ENCODE measurements at regions not wholly inside any gene's neighbourhood (a gene's known extent, or its start where the extent isn't known, plus 50 kb on each side); places are given as distances from the start of the nearest gene placed in this dataset.

DNA sequence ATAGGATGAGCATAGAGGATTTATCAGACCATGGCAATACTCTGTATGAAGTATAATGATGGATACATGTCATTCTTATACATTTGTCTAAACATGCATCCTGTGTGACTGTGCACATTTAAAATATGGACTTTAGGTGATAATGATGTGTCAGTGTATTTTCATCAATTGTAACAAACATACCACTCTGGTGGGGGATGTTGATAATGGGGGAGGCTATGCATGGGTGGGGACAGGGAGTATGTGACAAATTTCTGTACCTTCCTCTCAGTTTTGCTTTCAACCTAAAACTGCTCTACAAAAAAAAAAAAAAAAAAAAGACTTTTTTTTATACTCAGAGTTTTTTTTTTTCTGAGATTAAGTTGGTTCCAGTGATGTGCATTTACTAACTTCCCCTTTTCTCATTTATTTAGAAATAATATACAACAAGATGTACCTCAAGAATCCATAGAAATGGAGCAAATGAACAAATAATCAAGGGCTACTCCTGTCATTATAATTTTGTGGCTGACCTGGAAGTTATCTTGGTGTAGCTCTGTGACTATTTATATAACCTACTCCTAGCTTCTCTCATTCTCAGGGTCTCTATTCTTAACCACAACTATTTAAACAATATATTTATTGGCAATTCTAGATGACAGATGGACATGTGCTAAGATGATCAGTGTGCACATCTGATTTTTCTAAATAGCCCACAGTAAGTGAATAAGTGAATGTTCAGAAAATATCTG is 108.9 kb upstream of the ITGA4 start:
- in situ Hi-C loops (cut with HindIII; ENCODE audit: low pct_unique_long_range_greater_than_20kb, low sequenced_read_pairs): no loop called here
- no peak for DNase-seq (ENCODE audit: low read depth, low spot score)

DNA sequence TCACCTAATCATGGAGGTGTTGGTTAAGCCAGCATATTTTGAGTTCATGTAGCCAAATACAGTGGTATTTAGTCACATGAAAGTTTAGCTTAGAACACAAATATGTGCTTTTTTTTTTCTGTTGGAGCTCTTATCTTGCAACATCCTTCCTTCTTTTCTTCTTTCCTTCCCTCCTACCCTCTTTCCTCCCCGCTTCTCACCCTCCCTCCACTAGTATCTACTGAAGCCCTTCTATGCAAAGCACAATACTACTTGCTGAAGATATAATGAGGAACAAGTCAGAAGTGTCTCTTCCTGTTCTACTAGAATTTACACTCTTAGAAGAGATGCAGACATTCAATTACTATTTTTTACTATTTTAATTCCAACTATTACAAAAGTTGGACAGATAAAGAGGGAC is 105.0 kb upstream of the ITGA4 start:
- no peak for DNase-seq (ENCODE audit: low read depth, low spot score)
- in situ Hi-C loops (cut with HindIII; ENCODE audit: low pct_unique_long_range_greater_than_20kb, low sequenced_read_pairs): no loop called here

DNA sequence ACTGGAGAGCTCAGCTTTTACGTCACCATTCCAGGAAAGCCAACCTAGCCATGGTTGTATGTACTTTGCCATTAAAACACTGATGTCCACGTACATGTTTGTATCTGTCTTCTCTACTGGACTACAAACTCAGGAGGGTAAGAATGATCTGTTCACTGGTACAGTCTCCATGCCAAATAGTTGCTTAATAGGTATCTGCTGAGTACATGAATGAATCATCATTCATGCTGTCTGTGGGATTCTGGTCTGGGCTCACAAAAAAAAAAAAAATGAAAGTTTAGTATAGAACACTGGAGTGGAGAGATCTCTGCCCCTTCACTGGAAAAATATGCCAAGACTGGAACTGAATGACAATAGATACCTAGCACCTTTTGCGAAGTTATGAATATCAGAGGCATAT is 102.6 kb upstream of the ITGA4 start:
- in situ Hi-C loops (cut with HindIII; ENCODE audit: low pct_unique_long_range_greater_than_20kb, low sequenced_read_pairs): no loop called here
- DNase-seq (ENCODE audit: low read depth, low spot score): no peak

DNA sequence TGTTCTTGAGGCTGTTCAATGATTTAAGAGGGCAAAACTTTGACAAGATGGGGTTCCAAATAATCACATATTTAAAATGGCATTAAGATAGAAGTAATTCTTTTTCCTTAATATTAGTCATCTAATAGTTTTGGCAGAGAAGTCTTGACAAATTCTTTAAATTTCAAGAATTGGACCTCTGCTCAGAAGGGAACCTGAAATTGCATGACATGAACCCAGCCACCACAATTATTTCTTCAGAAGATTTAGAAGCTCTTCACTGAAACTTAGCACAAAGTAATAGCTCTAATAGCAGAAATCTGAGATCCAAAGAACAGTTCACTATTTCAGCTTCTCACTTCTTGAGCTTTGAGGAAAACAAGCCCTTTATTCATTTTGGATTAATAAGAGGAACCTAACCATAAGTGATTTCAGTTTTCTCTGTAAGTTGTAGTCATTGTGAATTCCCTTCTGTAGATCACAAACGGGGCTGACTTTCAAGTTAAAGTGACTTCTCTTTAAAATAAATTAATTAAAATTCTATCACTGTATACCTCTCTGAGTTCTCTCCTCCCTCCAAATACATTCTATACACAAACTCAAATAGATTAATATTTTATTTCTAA is 100.6 kb upstream of the ITGA4 start:
- no peak for DNase-seq (ENCODE audit: low read depth, low spot score)
- in situ Hi-C loops (cut with HindIII; ENCODE audit: low pct_unique_long_range_greater_than_20kb, low sequenced_read_pairs): no loop called here

DNA sequence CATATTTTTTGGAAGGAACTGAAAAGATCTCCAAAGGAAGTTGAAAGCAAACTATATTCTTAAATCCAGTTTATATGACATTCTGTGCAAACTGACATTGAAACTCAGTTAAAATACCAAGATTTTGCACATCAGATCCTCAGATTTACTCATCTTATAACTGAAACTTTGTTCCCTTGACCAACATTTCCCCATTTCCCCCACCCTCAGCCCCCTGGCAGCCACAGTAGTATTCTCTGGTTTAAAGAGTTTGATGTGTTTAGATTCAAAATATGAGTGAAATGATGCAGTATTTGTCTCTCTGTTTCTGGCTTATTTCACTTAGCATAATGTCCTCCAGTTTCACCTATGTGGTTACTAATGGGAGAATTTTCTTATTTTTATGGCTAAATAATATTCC is 99.2 kb upstream of the ITGA4 start:
- no peak for DNase-seq (ENCODE audit: low read depth, low spot score)
- in situ Hi-C loops (cut with HindIII; ENCODE audit: low pct_unique_long_range_greater_than_20kb, low sequenced_read_pairs): no loop called here

DNA sequence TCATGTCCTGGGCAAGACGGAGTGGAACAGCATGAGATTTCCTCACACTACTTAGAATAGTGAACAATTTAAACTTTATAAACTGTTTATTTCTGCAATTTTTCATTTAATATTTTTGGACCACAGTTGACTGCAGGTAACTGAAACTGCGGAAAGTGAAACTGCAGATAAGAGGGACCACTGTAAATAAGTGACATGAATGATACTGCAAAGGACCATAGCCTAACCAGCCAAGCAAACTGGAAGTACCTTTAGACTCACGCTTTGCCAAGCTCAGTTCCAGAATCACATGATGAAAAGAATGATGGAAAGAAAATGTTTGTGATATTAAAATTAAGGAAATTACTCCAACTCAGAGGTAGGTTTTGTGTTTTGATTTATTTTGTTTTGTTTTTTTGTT is 94.6 kb upstream of the ITGA4 start:
- in situ Hi-C loops (cut with HindIII; ENCODE audit: low pct_unique_long_range_greater_than_20kb, low sequenced_read_pairs): no loop called here
- DNase-seq (ENCODE audit: low read depth, low spot score): no peak

DNA sequence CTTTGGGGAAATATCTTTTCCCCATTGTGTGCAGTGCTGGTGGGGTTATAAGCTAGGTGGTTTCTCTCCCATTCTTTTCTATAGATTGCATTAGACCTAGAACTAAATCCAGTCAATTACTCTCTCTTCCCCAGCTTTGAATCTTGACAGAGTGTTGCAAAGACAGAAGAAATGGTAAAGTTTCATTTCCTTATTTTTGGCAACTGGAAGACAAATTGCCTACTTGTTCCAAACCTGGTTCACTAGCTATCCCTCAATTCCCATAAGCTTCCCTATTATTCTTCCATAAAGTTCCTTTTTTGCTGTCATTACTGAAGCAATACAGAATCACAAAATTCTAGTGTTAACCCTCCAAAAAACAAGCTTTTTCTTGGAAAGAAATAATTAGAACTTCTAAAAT is 94.0 kb upstream of the ITGA4 start:
- no peak for DNase-seq (ENCODE audit: low read depth, low spot score)
- in situ Hi-C loops (cut with HindIII; ENCODE audit: low pct_unique_long_range_greater_than_20kb, low sequenced_read_pairs): no loop called here

DNA sequence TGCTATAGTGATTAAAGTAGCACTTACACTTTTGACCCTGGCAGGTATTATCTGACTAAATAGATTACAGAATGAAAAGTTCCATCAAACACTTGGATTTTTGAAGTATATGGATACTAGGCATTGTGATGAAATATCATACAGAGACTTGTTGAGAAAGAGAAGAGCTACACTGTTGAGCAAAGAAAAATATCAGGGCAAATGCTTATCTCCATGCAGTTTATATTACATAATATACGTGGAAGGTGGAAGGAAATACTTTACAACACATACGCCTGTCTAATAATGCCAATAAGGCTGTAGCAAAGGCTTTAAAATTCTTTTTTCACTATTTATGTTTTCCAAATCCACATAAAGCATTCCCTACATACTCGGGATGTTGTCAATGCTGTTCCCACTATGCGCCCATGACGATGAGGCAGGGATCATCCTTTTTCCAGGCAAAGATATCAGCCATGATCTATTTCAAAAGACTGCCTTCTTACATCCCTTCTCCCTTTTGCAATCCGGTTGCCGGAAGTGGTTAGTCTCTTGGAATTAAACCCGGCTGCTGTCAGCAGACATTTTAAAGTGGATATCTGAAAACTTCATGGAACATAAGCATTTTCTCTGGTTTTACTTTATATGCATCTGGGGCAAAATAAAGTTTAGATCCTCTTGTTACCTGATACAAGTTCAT is 92.6 kb upstream of the ITGA4 start:
- in situ Hi-C loops (cut with HindIII; ENCODE audit: low pct_unique_long_range_greater_than_20kb, low sequenced_read_pairs): no loop called here
- no peak for DNase-seq (ENCODE audit: low read depth, low spot score)

DNA sequence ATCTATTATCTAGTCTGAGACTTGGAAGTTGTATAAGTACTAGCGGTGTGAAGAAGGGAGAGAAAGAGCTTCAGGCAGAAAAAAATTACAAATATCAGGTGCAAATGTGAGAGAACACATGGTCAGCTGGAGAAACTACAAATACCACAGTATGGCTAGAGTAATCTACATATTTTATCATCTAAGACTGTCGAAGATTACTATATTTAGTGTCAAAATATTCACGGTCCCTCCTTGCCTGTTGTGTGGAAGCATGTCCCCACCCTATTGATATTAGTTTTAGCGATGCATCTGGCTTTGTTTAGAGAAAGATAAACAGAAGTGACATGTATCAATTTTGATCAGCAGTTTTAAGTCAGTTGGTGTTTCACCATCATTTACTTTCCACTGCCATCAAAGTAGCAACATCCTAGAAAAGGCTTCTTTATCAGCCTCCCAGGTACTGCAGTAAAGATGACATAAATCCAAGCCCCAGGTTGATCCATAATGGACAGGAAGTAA is 90.5 kb upstream of the ITGA4 start:
- DNase-seq (ENCODE audit: low read depth, low spot score): no peak
- in situ Hi-C loops (cut with HindIII; ENCODE audit: low pct_unique_long_range_greater_than_20kb, low sequenced_read_pairs): no loop called here

DNA sequence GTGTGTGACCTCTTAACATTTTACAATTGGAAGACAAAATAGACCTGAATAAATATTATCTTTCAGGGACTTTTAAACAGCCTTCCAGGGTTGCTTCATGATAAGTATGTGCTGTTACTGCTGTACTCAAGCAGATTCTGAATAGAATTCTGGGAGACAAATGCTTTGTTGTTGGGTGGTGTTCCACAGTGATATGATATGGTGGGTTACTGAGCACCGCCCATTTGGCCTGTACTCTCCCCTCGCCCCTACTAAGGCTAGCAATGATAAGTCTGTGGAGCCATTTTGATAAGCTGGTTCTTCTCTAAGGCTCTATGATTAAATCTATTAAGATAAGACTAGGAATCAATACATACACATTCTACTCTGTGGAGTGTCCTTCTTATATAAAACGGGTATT is 89.8 kb upstream of the ITGA4 start:
- in situ Hi-C loops (cut with HindIII; ENCODE audit: low pct_unique_long_range_greater_than_20kb, low sequenced_read_pairs): no loop called here
- DNase-seq (ENCODE audit: low read depth, low spot score): no peak

DNA sequence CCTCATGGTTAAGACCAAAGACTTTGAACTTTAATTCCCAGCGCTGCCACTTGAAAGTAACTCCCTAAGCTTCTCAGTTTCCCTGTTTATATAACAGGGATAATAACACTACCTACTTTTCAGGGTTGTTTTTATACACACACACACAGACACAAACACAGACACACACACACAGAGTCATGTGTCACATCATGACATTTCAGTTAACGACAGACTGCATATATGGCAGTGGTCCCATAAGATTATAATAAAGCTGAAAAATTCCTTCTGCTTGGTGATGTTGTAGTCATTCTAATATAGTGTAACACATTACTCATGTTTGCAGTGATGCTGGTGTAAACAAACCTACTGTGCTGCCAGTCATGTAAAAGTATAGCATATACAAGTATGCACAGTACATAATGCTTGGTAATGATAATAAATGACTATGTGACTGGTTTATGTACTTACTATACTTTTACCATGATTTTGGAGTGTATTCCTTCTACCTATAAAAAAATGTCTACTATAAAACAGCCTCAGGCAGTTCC is 89.2 kb upstream of the ITGA4 start:
- in situ Hi-C loops (cut with HindIII; ENCODE audit: low pct_unique_long_range_greater_than_20kb, low sequenced_read_pairs): no loop called here
- no peak for DNase-seq (ENCODE audit: low read depth, low spot score)

DNA sequence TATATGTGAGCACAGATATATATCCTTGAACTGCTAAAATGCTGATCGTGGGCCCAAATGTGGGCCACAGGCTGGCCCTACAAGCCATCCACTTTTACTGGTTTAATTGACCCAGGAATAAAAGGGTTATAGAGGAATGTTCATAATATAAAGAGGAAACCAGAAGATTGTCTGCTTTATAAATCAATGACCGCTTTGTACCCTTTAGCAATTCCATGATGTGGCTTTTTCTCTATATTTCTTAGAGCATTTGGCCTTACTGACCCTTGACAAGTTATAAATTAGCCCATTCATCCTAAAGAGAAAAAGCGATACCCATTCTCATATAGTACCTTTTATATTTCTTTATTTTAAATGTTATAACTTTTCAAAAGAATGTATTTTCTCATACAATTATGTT is 87.1 kb upstream of the ITGA4 start:
- DNase-seq (ENCODE audit: low read depth, low spot score): no peak
- in situ Hi-C loops (cut with HindIII; ENCODE audit: low pct_unique_long_range_greater_than_20kb, low sequenced_read_pairs): no loop called here

DNA sequence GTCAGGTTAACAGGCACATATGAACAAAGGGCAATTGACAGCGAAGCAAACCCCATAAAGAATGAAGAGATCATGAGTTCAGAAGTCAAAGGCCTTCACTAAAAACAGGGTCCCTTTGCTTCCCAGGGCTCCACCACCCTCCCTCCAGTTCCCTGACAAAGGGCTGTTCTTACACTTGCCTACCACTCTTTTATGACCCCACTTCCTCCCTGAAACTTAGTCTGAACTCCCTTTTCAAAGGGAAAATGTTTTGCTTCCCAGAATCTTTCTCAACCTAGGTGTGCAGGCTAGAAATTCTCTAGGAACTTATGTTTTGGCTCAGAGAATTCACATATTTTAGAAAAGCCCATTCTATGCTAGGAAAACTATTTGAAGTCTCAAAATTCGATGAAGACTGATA is 86.0 kb upstream of the ITGA4 start:
- peak; percentile 47 for DNase-seq (ENCODE audit: low read depth, low spot score)
- in situ Hi-C loops (cut with HindIII; ENCODE audit: low pct_unique_long_range_greater_than_20kb, low sequenced_read_pairs): no loop called here

DNA sequence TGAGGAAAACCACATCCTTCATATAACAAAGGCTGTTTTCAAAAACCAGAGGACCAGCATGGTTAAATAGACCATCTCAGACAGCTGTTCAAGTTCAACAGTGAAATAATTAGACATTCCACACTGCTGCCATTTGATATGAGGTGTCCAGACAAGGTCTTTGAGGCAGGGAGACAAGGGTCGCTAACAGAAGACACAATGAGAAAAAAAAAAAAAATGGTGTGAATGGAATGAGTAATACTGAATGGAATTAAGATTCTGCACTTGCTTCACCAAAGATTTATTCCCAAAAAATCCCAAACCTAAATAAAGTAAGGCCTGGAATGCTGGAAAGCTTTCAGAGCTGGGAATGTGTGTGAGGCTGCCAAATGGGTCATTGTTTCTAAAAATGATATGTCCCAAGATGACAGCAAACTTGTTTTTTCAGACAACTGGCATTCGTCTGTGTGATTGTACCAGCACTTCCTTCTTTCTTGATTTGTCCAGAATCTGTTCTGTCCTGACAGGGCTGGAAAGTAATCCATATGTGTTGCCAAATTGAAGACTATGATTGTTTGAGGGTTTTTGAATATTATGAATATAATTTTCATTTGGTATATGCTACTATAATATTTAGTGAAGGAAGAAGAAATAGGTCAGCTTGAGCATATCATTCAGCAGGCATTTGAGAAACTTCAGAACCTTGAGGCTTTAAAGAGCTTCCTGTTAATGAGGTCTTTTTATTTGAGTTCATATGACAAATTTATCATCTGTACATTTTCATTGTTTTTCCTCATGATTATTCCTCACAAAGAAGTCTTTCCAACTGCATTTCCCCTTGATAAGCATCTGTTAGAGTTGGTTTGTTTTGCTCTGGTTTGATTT is 85.2 kb upstream of the ITGA4 start:
- DNase-seq (ENCODE audit: low read depth, low spot score): peak; percentile 17
- in situ Hi-C loops (cut with HindIII; ENCODE audit: low pct_unique_long_range_greater_than_20kb, low sequenced_read_pairs): no loop called here

DNA sequence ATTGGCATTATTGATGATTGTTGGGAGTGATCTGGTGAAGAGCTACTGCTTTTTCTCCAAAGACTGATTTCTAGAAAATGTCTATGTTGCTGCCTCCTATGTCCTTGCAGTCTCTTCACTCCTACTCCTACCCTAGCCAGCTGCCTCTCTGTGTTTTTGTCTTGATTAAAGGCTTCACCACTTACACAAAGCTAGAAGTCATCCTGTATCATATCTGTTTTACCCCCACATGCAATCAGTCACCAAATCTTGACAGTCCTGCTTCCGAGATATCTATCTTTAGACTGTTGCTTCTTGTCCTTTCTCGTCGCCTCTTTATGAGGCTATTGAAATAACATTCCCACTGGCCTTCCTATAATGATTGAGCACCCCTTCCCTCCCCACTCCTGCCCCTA is 84.5 kb upstream of the ITGA4 start:
- in situ Hi-C loops (cut with HindIII; ENCODE audit: low pct_unique_long_range_greater_than_20kb, low sequenced_read_pairs): no loop called here
- no peak for DNase-seq (ENCODE audit: low read depth, low spot score)

DNA sequence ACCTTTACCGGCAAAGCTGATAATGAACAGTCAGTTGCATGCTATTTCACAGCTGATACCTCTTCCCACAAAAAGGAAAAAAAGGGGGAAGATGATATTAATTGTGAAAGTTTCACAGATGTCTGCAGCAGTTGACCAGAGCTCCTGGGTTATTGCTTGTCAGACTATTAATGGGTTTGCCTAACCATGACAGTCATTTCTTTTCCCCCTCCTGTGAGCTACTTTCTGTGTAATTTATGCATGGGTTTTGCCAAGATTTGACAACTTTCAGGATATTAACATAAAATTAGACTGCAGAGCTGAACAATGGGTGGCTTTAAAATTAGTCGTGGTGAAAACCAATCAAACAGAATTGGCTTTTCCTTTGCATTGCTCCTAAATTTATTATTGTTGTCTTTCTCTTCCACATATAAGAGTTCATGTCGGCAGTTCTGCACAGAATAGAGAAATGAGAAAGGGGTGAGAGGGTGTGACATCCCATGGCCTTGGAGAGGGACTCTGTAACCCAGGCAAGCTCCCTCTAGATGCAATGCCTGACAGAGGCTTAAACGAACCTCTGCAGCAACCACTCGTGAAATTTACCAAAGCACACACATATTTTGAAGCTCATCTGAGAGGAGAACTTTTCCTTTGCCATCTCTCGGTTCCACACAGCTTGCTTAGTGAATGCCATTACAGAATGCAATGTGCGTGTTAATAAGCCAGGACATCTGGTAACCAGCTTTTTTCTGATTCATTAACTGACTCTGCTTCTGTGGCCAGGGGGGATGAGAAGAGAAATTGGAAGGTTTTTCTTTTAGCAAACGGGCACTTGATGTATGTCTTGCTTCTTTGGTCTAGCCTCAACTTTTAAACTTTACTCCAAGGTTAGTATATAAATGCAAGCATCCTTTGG is 82.2 kb upstream of the ITGA4 start:
- in situ Hi-C loops (cut with HindIII; ENCODE audit: low pct_unique_long_range_greater_than_20kb, low sequenced_read_pairs): no loop called here
- DNase-seq (ENCODE audit: low read depth, low spot score): no peak

DNA sequence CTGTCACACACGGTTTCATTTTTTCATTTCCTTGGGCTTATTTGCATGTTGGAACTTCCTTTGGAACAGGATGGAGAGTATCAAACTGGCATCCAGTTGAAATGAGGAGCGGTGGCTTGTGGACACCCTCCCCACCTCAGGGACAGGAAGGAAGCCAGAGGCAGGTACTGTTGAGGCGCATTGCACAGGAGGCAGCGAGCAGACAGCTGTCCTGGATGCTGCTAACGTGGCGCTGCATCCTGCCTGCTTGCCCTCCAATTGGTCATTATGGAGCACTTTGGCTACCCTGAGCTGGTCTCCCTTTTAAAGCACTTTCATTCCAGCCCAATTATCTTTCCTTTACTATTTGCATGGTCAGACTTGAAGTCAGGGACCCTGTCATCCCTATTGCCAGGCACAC is 80.7 kb upstream of the ITGA4 start:
- DNase-seq (ENCODE audit: low read depth, low spot score): no peak
- in situ Hi-C loops (cut with HindIII; ENCODE audit: low pct_unique_long_range_greater_than_20kb, low sequenced_read_pairs): no loop called here
